ENCODE measurements at regions not wholly inside any gene's neighbourhood (a gene's known extent, or its start where the extent isn't known, plus 50 kb on each side); places are given as distances from the start of the nearest gene placed in this dataset.
"Not testable (repeated sequence)": the region's sequence is repeated elsewhere in the genome, so short reads cannot be mapped to it uniquely, and the experiment has no call there.

DNA sequence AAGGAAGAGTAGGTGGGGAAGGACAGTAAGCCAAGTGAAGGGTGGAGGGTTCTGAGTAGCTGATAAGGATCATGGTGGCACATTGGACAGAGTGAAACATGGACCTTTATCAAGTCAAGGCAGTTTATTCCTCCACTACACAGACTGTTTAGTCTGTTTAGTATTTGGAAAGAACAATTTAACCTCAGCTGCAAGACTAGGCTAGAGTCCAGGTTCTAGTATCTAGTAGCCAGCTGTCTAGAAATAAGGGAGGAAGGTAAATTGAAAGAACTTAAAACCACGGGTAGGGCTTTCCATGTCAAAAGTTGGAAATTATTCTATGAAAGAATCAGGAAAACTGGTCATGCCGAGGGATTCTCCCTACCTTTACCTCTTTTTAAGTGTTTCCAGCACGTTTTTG lies 140.1 kb upstream of the MED14 start:
- Mint-ChIP-seq H3K27me3 (ENCODE audit: low read depth) (no peaks in the 10 kb centered on the region), H3K27ac (no peak overlapping the region), H3K9me3 (no peaks in the 10 kb centered on the region), H3K36me3 (ENCODE audit: low read depth) (no peaks in the 10 kb centered on the region), H3K4me3 (no peak overlapping the region), H3K4me1 (ENCODE audit: low read depth) (peaks cover 17% of the 10 kb centered on the region)
- CTCF ChIA-PET, result interaction anchor here (0.6 to 1.0 kb wide), 2 partner anchors 240 to 622 kb away, joined by 3 read pairs; no protein-coding TSS in a partner anchor
- no peak for DNase-seq
- intact Hi-C loops (cut with micrococcal nuclease), result loop anchor here (5.0 to 10.0 kb wide), 2 partner anchors 291 to 377 kb away; partner anchors contain the start of gene ATP6AP2

- peaks cover 4% of the 10 kb centered on the region for H3K4me1 Mint-ChIP-seq (ENCODE audit: low read depth)
- H3K36me3 Mint-ChIP-seq (ENCODE audit: low read depth), result no peaks in the 10 kb centered on the region
- no peak overlapping the region for H3K27ac Mint-ChIP-seq
- no peak for DNase-seq
- CTCF ChIA-PET, result interaction anchor here (0.6 to 2.1 kb wide), 7 partner anchors 58 to 387 kb away, joined by 3 to 15 read pairs (median 3); no protein-coding TSS in a partner anchor
- H3K4me3 Mint-ChIP-seq, result no peak overlapping the region
- intact Hi-C loops (cut with micrococcal nuclease), result loop anchor here (2.0 to 10.0 kb wide), 3 partner anchors 237 to 374 kb away; partner anchors contain the start of gene ATP6AP2
- no peaks in the 10 kb centered on the region for H3K9me3 Mint-ChIP-seq
- no peaks in the 10 kb centered on the region for H3K27me3 Mint-ChIP-seq (ENCODE audit: low read depth)
Observed at GRCh38 chrX:40877887-40878286, 142.5 kb upstream of the MED14 start.

DNA sequence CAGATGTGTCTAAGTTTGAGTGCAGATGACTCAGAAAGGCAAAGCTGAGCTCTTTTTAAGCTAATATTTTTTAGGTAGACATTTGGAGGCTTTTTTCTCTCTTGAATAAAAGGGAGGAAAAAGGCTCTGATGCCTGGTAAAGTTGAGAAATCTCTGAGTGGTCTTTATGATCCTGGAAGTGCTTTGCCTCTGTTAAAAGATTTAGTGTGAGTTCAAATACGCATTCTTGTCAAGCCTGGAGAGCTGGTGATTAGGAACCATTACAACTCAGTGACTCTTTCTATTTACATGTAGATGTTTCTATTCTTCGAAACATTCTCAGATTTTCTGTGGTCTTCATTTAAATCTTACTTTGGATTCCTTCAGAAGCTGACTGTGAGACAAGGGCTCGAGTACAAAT lies 143.4 kb upstream of the MED14 start:
- Mint-ChIP-seq H3K36me3 (ENCODE audit: low read depth) (no peaks in the 10 kb centered on the region), H3K27me3 (ENCODE audit: low read depth) (no peaks in the 10 kb centered on the region), H3K4me1 (ENCODE audit: low read depth) (peaks cover 4% of the 10 kb centered on the region), H3K4me3 (no peak overlapping the region), H3K9me3 (no peaks in the 10 kb centered on the region), H3K27ac (no peak overlapping the region)
- DNase-seq, result no peak
- CTCF ChIA-PET, result interaction anchor here (1.2 to 2.1 kb wide), 2 partner anchors 236 to 238 kb away, joined by 3 to 15 read pairs; no protein-coding TSS in a partner anchor
- intact Hi-C loops (cut with micrococcal nuclease), result loop anchor here (2.0 to 10.0 kb wide), 3 partner anchors 236 to 374 kb away; partner anchors contain the start of gene ATP6AP2

DNA sequence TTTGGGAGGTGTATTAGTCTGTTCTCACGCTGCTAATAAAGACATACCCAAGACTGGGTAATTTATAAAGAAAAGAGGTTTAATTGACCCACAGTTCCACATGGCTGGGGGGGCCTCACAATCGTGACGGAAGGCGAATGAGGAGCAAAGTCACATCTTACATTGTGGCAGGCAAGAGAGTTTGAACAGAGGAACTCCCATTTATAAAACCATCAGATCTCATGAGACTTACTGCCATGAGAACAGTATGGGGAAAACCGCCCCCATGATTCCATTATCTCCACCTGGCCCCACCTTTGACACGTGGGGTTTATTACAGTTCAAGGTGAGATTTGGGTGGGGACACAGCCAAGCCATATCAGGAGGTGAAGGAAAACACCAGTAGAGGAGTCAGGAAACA lies 143.8 kb upstream of the MED14 start:
- H3K36me3 Mint-ChIP-seq (ENCODE audit: low read depth); H3K4me1 Mint-ChIP-seq (ENCODE audit: low read depth); H3K27ac Mint-ChIP-seq; H3K9me3 Mint-ChIP-seq; H3K4me3 Mint-ChIP-seq; DNase-seq; H3K27me3 Mint-ChIP-seq (ENCODE audit: low read depth): not testable (repeated sequence)
- intact Hi-C loops (cut with micrococcal nuclease), result loop anchor here (2.0 to 10.0 kb wide), 3 partner anchors 236 to 373 kb away; partner anchors contain the start of gene ATP6AP2
- CTCF ChIA-PET, result interaction anchor here (2.1 kb wide), 1 partner anchor 235 kb away, joined by 15 read pairs; no protein-coding TSS in a partner anchor

DNA sequence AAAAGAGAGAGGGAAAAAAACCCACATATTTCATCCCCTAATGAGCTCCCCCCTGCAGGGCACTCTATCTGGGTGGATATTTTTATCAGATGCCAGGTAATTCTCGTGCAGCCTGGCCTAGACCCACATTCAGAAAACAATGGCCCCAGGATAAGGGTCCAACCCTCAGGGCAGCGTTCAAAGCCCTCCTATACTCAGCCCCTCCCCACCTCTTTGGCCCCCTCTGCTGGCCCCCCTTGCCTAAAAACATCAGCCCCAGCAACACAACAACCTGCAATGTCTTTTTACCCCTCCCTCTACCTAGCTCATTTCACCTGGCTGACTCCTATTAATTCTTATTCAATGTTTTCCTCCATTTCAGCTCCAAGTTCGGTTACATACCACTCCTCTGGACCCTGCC lies 145.4 kb upstream of the MED14 start:
- Mint-ChIP-seq H3K9me3 (no peaks in the 10 kb centered on the region), H3K36me3 (ENCODE audit: low read depth) (no peaks in the 10 kb centered on the region), H3K4me1 (ENCODE audit: low read depth) (peaks cover 4% of the 10 kb centered on the region), H3K4me3 (no peak overlapping the region), H3K27me3 (ENCODE audit: low read depth) (no peaks in the 10 kb centered on the region), H3K27ac (no peak overlapping the region)
- DNase-seq, result no peak
- CTCF ChIA-PET, result interaction anchor here (0.7 kb wide), 1 partner anchor 9 kb away, joined by 3 read pairs; no protein-coding TSS in a partner anchor
- intact Hi-C loops (cut with micrococcal nuclease), result no loop called here

- no peak for DNase-seq
- no peaks in the 10 kb centered on the region for H3K36me3 Mint-ChIP-seq (ENCODE audit: low read depth)
- intact Hi-C loops (cut with micrococcal nuclease), result no loop called here
- H3K4me1 Mint-ChIP-seq (ENCODE audit: low read depth), result peaks cover 3% of the 10 kb centered on the region
- CTCF ChIA-PET, result no interaction called here
- no peaks in the 10 kb centered on the region for H3K27me3 Mint-ChIP-seq (ENCODE audit: low read depth)
- H3K27ac Mint-ChIP-seq, result no peak overlapping the region
- no peaks in the 10 kb centered on the region for H3K9me3 Mint-ChIP-seq
- H3K4me3 Mint-ChIP-seq, result no peak overlapping the region
Observed at GRCh38 chrX:40883021-40883619, 147.8 kb upstream of the MED14 start.

GRCh38 chrX:40885989-40886388 lies 150.6 kb upstream of the MED14 start:
- CTCF ChIA-PET, result no interaction called here
- no peak for DNase-seq
- Mint-ChIP-seq H3K9me3 (no peaks in the 10 kb centered on the region), H3K27ac (no peak overlapping the region), H3K27me3 (ENCODE audit: low read depth) (no peaks in the 10 kb centered on the region), H3K4me3 (no peak overlapping the region), H3K36me3 (ENCODE audit: low read depth) (no peaks in the 10 kb centered on the region), H3K4me1 (ENCODE audit: low read depth) (no peaks in the 10 kb centered on the region)
- intact Hi-C loops (cut with micrococcal nuclease), result no loop called here

- intact Hi-C loops (cut with micrococcal nuclease), result no loop called here
- no peaks in the 10 kb centered on the region for H3K27me3 Mint-ChIP-seq (ENCODE audit: low read depth)
- no peak for DNase-seq
- no peak overlapping the region for H3K27ac Mint-ChIP-seq
- no peaks in the 10 kb centered on the region for H3K36me3 Mint-ChIP-seq (ENCODE audit: low read depth)
- CTCF ChIA-PET, result no interaction called here
- no peaks in the 10 kb centered on the region for H3K4me1 Mint-ChIP-seq (ENCODE audit: low read depth)
- no peaks in the 10 kb centered on the region for H3K9me3 Mint-ChIP-seq
- H3K4me3 Mint-ChIP-seq, result no peak overlapping the region
Observed at GRCh38 chrX:40887476-40887875, 152.1 kb upstream of the MED14 start.

DNA sequence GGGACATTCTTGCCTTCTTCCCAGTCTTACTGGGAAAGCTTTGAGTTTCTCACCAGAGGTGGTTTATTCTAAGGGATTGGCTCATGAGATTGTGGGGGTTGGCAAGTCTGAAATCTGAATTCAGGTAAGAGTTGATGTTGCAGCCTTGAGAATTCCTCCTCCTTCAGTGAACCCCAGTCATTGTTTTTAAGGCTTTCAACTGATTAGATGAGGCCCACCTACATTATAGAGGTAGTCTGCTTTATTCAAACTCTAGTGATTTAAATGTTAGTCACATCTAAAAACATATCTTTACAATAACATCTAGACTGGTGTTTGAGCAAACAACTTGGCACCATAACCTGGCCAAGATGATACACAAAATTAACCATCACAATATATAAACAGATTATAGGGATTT lies 156.5 kb upstream of the MED14 start:
- Mint-ChIP-seq H3K9me3 (no peaks in the 10 kb centered on the region), H3K27ac (no peak overlapping the region), H3K36me3 (ENCODE audit: low read depth) (no peaks in the 10 kb centered on the region), H3K27me3 (ENCODE audit: low read depth) (no peaks in the 10 kb centered on the region), H3K4me3 (no peak overlapping the region), H3K4me1 (ENCODE audit: low read depth) (no peaks in the 10 kb centered on the region)
- CTCF ChIA-PET, result no interaction called here
- intact Hi-C loops (cut with micrococcal nuclease), result no loop called here
- DNase-seq, result no peak

DNA sequence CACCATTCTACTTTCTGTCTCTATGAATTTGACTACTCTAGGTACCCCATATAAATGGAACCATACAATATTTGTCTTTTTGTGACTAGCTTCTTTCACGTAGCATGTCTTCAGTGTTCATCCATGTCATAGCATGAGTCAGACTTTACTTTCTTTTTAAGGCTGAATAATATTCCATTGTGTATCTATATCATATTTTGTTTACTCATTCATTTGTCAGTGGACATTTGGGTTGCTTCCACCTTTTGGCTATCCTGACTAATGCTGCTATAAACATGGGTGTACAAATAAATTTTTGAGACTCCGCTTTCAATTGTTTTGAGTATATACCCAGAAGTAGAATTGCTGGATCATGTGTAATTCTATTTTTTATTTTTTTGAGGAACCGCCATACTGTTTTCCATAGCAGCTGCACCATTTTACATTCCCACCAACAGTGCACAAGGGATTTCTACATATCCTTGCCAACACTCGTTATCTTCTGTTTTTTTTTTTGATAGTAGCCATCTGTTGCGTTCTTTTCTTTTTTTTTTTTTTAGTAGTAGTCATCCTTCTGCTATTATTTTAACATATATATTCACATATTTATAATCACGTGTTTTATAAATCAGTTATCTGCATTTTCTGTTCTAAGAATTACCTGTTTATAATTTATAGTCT lies 158.0 kb upstream of the MED14 start:
- H3K36me3 Mint-ChIP-seq (ENCODE audit: low read depth), result no peaks in the 10 kb centered on the region
- H3K4me1 Mint-ChIP-seq (ENCODE audit: low read depth), result no peaks in the 10 kb centered on the region
- intact Hi-C loops (cut with micrococcal nuclease), result no loop called here
- no peak overlapping the region for H3K4me3 Mint-ChIP-seq
- DNase-seq, result no peak
- H3K9me3 Mint-ChIP-seq, result no peaks in the 10 kb centered on the region
- CTCF ChIA-PET, result interaction anchor here (0.6 kb wide), 1 partner anchor 199 kb away, joined by 3 read pairs; no protein-coding TSS in a partner anchor
- no peak overlapping the region for H3K27ac Mint-ChIP-seq
- no peaks in the 10 kb centered on the region for H3K27me3 Mint-ChIP-seq (ENCODE audit: low read depth)

GRCh38 chrX:40895246-40895645 lies 159.9 kb upstream of the MED14 start:
- Mint-ChIP-seq H3K4me1 (ENCODE audit: low read depth) (no peaks in the 10 kb centered on the region), H3K4me3 (no peak overlapping the region), H3K27me3 (ENCODE audit: low read depth) (no peaks in the 10 kb centered on the region), H3K27ac (no peak overlapping the region), H3K9me3 (no peaks in the 10 kb centered on the region), H3K36me3 (ENCODE audit: low read depth) (no peaks in the 10 kb centered on the region)
- DNase-seq, result no peak
- intact Hi-C loops (cut with micrococcal nuclease), result no loop called here
- CTCF ChIA-PET, result no interaction called here

GRCh38 chrX:40897718-40898270 lies 162.5 kb upstream of the MED14 start:
- H3K27me3 Mint-ChIP-seq (ENCODE audit: low read depth), result no peaks in the 10 kb centered on the region
- intact Hi-C loops (cut with micrococcal nuclease), result no loop called here
- H3K4me3 Mint-ChIP-seq, result no peak overlapping the region
- no peak overlapping the region for H3K27ac Mint-ChIP-seq
- no peaks in the 10 kb centered on the region for H3K4me1 Mint-ChIP-seq (ENCODE audit: low read depth)
- no peaks in the 10 kb centered on the region for H3K9me3 Mint-ChIP-seq
- H3K36me3 Mint-ChIP-seq (ENCODE audit: low read depth), result no peaks in the 10 kb centered on the region
- DNase-seq, result no peak
- CTCF ChIA-PET, result no interaction called here

DNA sequence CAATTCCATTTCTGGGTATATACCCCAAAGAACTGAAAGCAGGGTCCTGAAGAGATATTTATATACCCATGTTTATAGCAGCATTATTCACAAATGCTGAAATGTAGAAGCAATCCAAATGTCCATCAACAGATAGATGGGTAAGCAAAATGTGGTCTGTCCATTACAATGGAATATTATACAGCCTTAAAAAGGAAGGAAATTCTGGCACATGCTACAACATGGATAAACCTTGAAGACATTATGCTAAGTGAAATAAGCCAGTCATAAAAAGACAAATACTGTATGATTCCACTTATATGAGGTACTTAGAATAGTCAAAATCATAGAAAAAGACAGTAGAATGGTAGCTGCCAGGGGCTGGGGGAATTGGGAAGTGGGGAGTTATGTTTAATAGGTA lies 169.4 kb upstream of the MED14 start:
- H3K36me3 Mint-ChIP-seq (ENCODE audit: low read depth); H3K4me3 Mint-ChIP-seq; CTCF ChIA-PET: not testable (repeated sequence)

More for the DNA sequence above, 169.4 kb upstream of the MED14 start:
- DNase-seq; H3K27ac Mint-ChIP-seq; H3K27me3 Mint-ChIP-seq (ENCODE audit: low read depth); intact Hi-C loops (cut with micrococcal nuclease); H3K9me3 Mint-ChIP-seq; H3K4me1 Mint-ChIP-seq (ENCODE audit: low read depth): not testable (repeated sequence)

Data from activated naive CD4-positive, alpha-beta T cell treated with anti-CD3 and anti-CD28 coated beads for 36 hours (primary cell).